ENCODE measurements at regions not wholly inside any gene's neighbourhood (a gene's known extent, or its start where the extent isn't known, plus 50 kb on each side); places are given as distances from the start of the nearest gene placed in this dataset.
A peak's percentile ranks its signal among the peaks of the same experiment; 100 is the strongest.

GRCh38 chr9:92180669-92181181 lies 65.5 kb upstream of the SPTLC1 start:
- Mint-ChIP-seq H3K27ac (no peak overlapping the region), H3K4me3 (no peak overlapping the region), H3K27me3 (peaks cover 11 to 16% (median 15%) of the 10 kb centered on the region in 3 donors), H3K9me3 (peaks cover 0 to 6% (median 0%) of the 10 kb centered on the region in 7 donors), H3K36me3 (no peaks in the 10 kb centered on the region), H3K4me1 (no peaks in the 10 kb centered on the region)
- ATAC-seq (ENCODE audit: low read depth in 2 of 2) (no peak), DNase-seq (no peak)

- peaks cover 11 to 16% (median 12%) of the 10 kb centered on the region in 3 donors for H3K27me3 Mint-ChIP-seq
- ATAC-seq (ENCODE audit: low read depth in 2 of 2) (no peak), DNase-seq (no peak)
Observed at GRCh38 chr9:92180002-92180400, 64.8 kb upstream of the SPTLC1 start.

GRCh38 chr9:92179286-92180001 lies 64.2 kb upstream of the SPTLC1 start:
- DNase-seq (no peak), ATAC-seq (ENCODE audit: low read depth in 2 of 2) (no peak)
- H3K4me3 Mint-ChIP-seq = peak overlapping the region in 1 of 8 donors; percentile 64
- no peaks in the 10 kb centered on the region for H3K36me3 Mint-ChIP-seq
- peaks cover 0 to 6% (median 1%) of the 10 kb centered on the region in 7 donors for H3K9me3 Mint-ChIP-seq
- H3K4me1 Mint-ChIP-seq = no peaks in the 10 kb centered on the region
- H3K27ac Mint-ChIP-seq = peak overlapping the region in 1 of 6 donors; percentile 18
- H3K27me3 Mint-ChIP-seq = peaks cover 8 to 16% (median 10%) of the 10 kb centered on the region in 3 donors

More at GRCh38 chr9:92180002-92180400, 64.8 kb upstream of the SPTLC1 start:
- H3K4me3 Mint-ChIP-seq = no peak overlapping the region
- H3K9me3 Mint-ChIP-seq = peaks cover 0 to 6% (median 0%) of the 10 kb centered on the region in 7 donors
- H3K27ac Mint-ChIP-seq = no peak overlapping the region
- H3K36me3 Mint-ChIP-seq = no peaks in the 10 kb centered on the region
- no peaks in the 10 kb centered on the region for H3K4me1 Mint-ChIP-seq

GRCh38 chr9:92177591-92177990 lies 62.4 kb upstream of the SPTLC1 start:
- Mint-ChIP-seq H3K4me3 (no peak overlapping the region), H3K27ac (no peak overlapping the region), H3K9me3 (peaks cover 5 to 20% (median 10%) of the 10 kb centered on the region in 7 donors), H3K27me3 (peaks cover 0 to 11% (median 4%) of the 10 kb centered on the region in 3 donors), H3K36me3 (peaks cover 5 to 12% of the 10 kb centered on the region in 2 donors), H3K4me1 (no peaks in the 10 kb centered on the region)
- ATAC-seq (ENCODE audit: low read depth in 2 of 2) = no peak
- DNase-seq = no peak

- Mint-ChIP-seq H3K9me3 (peaks cover 4 to 20% (median 10%) of the 10 kb centered on the region in 7 donors), H3K27ac (peak overlapping the region in 1 of 6 donors; percentile 66), H3K4me1 (no peaks in the 10 kb centered on the region), H3K27me3 (peaks cover 0 to 11% (median 4%) of the 10 kb centered on the region in 3 donors), H3K4me3 (no peak overlapping the region), H3K36me3 (peaks cover 5 to 12% of the 10 kb centered on the region in 2 donors)
- no peak for DNase-seq
- no peak for ATAC-seq (ENCODE audit: low read depth in 2 of 2)
Observed at GRCh38 chr9:92176800-92177185, 61.6 kb upstream of the SPTLC1 start.

- peaks cover 0 to 11% (median 4%) of the 10 kb centered on the region in 3 donors for H3K27me3 Mint-ChIP-seq
- no peaks in the 10 kb centered on the region for H3K4me1 Mint-ChIP-seq
- H3K4me3 Mint-ChIP-seq = no peak overlapping the region
- peaks cover 5 to 20% (median 10%) of the 10 kb centered on the region in 7 donors for H3K9me3 Mint-ChIP-seq
- ATAC-seq (ENCODE audit: low read depth in 2 of 2) (no peak), DNase-seq (no peak)
- no peak overlapping the region for H3K27ac Mint-ChIP-seq
- H3K36me3 Mint-ChIP-seq = peaks cover 5 to 12% of the 10 kb centered on the region in 2 donors
Observed at GRCh38 chr9:92176068-92176799, 61.0 kb upstream of the SPTLC1 start.

GRCh38 chr9:92175441-92175840 lies 60.2 kb upstream of the SPTLC1 start:
- no peaks in the 10 kb centered on the region for H3K4me1 Mint-ChIP-seq
- peaks cover 5 to 20% (median 10%) of the 10 kb centered on the region in 7 donors for H3K9me3 Mint-ChIP-seq
- ATAC-seq (ENCODE audit: low read depth in 2 of 2) = no peak
- H3K4me3 Mint-ChIP-seq = no peak overlapping the region
- H3K27ac Mint-ChIP-seq = no peak overlapping the region
- DNase-seq = no peak
- peaks cover 0 to 11% (median 4%) of the 10 kb centered on the region in 3 donors for H3K27me3 Mint-ChIP-seq
- H3K36me3 Mint-ChIP-seq = peaks cover 5 to 12% of the 10 kb centered on the region in 2 donors

GRCh38 chr9:92173318-92173717 lies 58.1 kb upstream of the SPTLC1 start:
- H3K27ac Mint-ChIP-seq = no peak overlapping the region
- peaks cover 5 to 20% (median 10%) of the 10 kb centered on the region in 7 donors for H3K9me3 Mint-ChIP-seq
- peaks cover 0 to 5% (median 2%) of the 10 kb centered on the region in 3 donors for H3K27me3 Mint-ChIP-seq
- peaks cover 5 to 12% of the 10 kb centered on the region in 2 donors for H3K36me3 Mint-ChIP-seq
- no peak overlapping the region for H3K4me3 Mint-ChIP-seq
- ATAC-seq (ENCODE audit: low read depth in 2 of 2) = no peak
- no peaks in the 10 kb centered on the region for H3K4me1 Mint-ChIP-seq
- no peak for DNase-seq

- no peak overlapping the region for H3K4me3 Mint-ChIP-seq
- DNase-seq (no peak), ATAC-seq (ENCODE audit: low read depth in 2 of 2) (no peak)
- H3K4me1 Mint-ChIP-seq = no peaks in the 10 kb centered on the region
- peaks cover 5 to 12% of the 10 kb centered on the region in 2 donors for H3K36me3 Mint-ChIP-seq
- H3K27ac Mint-ChIP-seq = no peak overlapping the region
- peaks cover 0 to 5% (median 0%) of the 10 kb centered on the region in 3 donors for H3K27me3 Mint-ChIP-seq
- peaks cover 5 to 20% (median 10%) of the 10 kb centered on the region in 7 donors for H3K9me3 Mint-ChIP-seq
Observed at GRCh38 chr9:92171822-92172221, 56.6 kb upstream of the SPTLC1 start.

- ATAC-seq (ENCODE audit: low read depth in 2 of 2) (no peak), DNase-seq (no peak)
- Mint-ChIP-seq H3K27me3 (peaks cover 0 to 5% (median 0%) of the 10 kb centered on the region in 3 donors), H3K4me3 (no peak overlapping the region), H3K27ac (no peak overlapping the region), H3K9me3 (peaks cover 5 to 20% (median 10%) of the 10 kb centered on the region in 7 donors), H3K4me1 (no peaks in the 10 kb centered on the region), H3K36me3 (peaks cover 5 to 12% of the 10 kb centered on the region in 2 donors)
Observed at GRCh38 chr9:92171281-92171680, 56.1 kb upstream of the SPTLC1 start.

- Mint-ChIP-seq H3K27ac (no peak overlapping the region), H3K9me3 (peaks cover 5 to 21% (median 10%) of the 10 kb centered on the region in 7 donors), H3K27me3 (peaks cover 0 to 5% (median 0%) of the 10 kb centered on the region in 3 donors), H3K36me3 (peaks cover 5 to 12% of the 10 kb centered on the region in 2 donors), H3K4me1 (no peaks in the 10 kb centered on the region), H3K4me3 (no peak overlapping the region)
- DNase-seq (no peak), ATAC-seq (ENCODE audit: low read depth in 2 of 2) (no peak)
Observed at GRCh38 chr9:92170848-92171247, 55.6 kb upstream of the SPTLC1 start.

GRCh38 chr9:92165484-92165883 lies 50.3 kb upstream of the SPTLC1 start:
- H3K27ac Mint-ChIP-seq = no peak overlapping the region
- no peak overlapping the region for H3K4me3 Mint-ChIP-seq
- H3K4me1 Mint-ChIP-seq = no peaks in the 10 kb centered on the region
- no peak for DNase-seq
- peaks cover 9 to 25% (median 18%) of the 10 kb centered on the region in 7 donors for H3K9me3 Mint-ChIP-seq
- no peak for ATAC-seq (ENCODE audit: low read depth in 2 of 2)
- H3K27me3 Mint-ChIP-seq = peaks cover 6 to 28% (median 16%) of the 10 kb centered on the region in 3 donors
- peaks cover 13 to 20% of the 10 kb centered on the region in 2 donors for H3K36me3 Mint-ChIP-seq
